GM19193 (cell line): ENCODE measurements at regions not wholly inside any gene's neighbourhood (a gene's known extent, or its start where the extent isn't known, plus 50 kb on each side); places are given as distances from the start of the nearest gene placed in this dataset.
A peak's percentile ranks its signal among the peaks of the same experiment; 100 is the strongest.

ENCODE experiments used
- POLR2A ChIP-seq: IDR thresholded peaks from 4 replicates; pipeline ENCODE4 v1.6.1; 2011; ENCODE audit not compliant: insufficient read depth, insufficient read length; ENCODE audit errors: extremely low read depth

DNA sequence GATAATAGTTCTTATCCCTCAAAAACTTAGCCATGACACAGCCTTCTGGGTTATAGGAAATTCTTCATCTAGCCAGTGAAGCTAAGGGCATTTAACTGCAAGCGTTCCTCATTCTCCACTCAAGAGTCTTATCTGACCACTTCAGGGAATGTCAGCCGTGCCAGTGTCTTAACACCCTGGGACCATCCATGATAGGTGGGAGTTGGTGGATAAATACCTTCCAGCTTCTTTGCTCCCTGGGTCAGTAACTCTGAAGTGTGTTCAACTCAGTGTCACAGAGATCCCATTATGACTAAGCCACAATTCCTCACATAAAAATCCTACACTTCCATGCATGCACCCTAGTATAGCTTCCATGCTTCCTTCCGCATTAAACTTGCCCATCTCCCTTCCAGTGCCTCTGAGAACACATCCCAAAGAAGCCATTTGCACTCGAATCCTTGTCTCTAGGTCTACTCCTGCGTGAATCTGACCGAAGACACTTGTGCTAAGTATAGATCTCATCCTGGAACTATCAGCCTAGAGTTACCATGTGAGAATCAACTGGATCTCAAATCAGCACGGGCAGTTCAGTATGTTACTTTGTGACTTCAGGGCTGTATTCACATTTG is 264.3 kb upstream of the MAF start:
- TF ChIP-seq POLR2A, result no peak

DNA sequence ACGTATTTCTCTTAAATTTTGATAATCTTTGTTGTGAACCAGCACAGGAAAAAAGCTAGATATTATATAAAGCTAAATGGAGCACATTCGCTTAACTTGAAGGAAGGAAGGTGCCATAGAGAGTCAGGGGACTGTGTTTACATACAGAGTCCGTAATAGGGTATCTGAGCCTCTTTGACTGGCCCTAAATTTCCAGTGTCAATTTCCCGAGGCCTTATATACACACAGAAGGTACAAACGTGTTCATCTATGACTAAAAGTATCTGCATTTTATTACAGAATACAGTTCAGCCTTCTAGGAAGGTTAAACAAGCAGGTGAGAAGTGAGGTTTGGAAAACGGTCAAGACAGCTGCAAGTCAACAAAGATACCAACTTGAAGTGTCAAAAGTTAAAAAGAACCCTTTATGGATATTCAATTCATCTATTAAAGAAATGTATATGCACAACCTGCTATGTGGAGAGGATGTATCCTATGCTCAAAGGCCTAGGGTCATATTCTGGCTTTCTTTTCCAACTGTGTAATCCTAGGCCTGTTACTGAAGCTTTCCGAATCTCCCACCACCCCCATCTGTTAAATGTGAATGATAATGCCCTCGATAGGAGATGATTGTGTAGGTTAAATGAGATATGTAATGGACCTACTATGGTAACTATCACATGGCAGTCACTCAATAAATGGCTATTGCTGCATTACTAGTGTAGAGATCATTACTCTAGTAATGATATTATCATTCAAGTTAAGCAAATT is 263.7 kb upstream of the MAF start:
- TF ChIP-seq POLR2A, result no peak

GRCh38 chr16:79863128-79864031 is 262.8 kb upstream of the MAF start:
- no peak for TF ChIP-seq POLR2A

DNA sequence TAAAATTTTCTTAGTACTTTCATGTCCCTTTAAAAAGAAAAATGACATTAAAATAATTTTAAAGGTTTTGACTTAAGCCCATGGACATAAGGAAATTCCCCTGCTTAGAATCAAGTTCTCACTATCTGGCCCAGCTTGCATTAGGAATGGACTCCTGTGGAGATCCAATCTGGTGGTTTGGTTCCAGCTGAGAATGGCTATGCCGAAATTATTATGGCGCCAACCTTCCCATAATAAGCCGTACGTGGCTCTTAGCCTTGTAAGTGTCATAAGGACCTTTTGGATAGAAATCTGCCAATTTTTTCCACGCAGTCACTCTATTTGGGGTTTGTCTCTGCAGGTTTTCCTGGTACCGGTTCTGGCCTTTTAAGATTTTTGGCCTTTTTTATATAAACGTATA is 262.1 kb upstream of the MAF start:
- no peak for TF ChIP-seq POLR2A

- no peak for TF ChIP-seq POLR2A
Observed at GRCh38 chr16:79856581-79856980, 256.0 kb upstream of the MAF start.

- TF ChIP-seq POLR2A, result no peak
Observed at GRCh38 chr16:79850348-79850747, 249.8 kb upstream of the MAF start.

DNA sequence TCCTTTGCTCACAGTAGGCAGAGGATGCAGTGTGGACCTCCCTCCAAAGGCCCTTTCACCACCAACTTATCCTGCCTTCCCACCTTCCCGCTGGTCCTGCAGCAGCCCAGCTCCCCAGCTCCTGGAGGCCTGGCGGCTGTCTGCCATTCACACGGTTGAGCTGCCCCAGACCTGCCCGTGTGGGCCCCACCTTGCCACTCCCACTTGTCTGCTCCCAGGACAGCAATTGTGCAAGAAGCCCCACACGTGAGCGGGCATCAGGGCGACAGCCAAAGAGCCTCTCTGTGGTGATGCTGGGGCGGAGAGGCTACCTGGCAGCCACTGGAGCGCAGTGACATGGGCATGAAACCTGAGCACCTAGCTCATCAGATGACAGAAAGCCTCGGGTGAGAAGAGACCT is 248.6 kb upstream of the MAF start:
- TF ChIP-seq POLR2A, result no peak

DNA sequence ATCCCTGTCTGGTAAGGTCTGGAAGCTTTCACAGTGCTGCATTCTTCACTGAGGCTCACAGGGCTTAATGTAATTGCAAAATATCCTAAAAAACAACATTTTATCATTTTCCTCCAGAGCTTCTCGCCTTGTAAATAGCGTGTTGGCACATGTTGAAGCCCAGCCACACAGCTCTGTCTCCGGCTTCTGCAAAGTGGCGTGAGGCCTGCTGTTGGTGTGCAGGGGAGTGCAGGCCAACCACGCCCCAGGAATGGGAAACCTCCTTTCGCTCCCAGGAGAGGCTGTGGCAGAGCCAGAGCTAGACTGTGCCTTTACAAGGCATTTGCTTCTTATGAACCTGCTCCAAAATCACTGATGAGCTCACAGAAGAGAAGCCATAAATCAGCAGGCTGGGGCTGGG is 248.2 kb upstream of the MAF start:
- no peak for TF ChIP-seq POLR2A

GRCh38 chr16:79847569-79847968 is 247.0 kb upstream of the MAF start:
- no peak for TF ChIP-seq POLR2A

DNA sequence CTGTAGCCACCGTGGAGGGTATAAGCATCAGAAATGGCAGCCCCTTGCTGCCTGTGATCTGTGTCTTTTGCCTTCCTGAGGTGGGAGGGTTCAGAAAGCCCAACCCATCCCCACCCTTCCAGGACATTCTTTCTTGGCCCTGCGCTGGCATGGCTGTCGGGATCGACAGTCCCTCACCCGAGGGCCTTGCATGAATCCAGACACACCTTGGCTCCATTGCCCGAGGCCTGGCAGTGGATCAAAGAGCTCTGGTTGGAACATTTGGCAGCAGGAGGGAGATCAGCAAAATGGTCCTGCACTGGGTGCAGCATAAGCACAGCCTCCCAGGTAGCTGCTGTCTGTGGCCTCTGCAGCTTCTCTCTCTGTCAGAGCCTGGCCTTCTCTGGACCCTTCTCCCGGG is 246.6 kb upstream of the MAF start:
- TF ChIP-seq POLR2A, result no peak

GRCh38 chr16:79845734-79846135 is 245.2 kb upstream of the MAF start:
- TF ChIP-seq POLR2A, result no peak

DNA sequence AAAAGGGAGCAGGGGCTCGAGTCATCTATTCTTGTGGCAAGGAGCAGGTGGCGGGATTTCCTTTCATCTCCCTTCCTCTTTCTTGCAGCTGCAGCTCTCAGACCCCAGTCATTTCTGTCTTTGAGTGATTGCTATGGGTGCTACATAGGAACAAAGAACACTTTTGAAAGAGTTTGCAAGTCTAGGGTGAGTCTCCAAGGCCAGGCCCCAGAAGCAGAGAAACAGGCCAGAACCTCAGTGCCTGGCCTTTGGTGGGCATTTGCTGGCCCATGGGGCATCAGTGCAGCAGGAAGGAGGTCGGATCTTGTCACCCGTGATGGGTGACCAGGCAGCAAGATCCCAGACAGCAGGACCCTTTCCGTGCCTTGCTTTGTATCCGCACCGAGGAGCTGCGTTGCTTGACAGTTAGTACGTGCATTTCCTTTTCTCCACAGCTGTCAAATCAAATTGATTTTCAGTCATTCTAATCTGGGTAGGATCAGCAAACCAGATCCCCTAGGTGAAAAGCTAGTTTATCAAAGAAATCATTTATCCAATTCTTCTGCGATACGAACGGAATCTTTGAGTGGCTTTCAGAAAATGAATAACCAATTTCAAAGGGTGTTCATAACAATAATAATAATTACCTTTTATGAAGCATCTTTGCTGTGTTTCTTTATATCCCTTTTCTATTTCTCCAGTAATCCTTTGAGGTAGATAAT is 244.6 kb upstream of the MAF start:
- peak; percentile 53 for TF ChIP-seq POLR2A

GRCh38 chr16:79844603-79845002 is 244.1 kb upstream of the MAF start:
- no peak for TF ChIP-seq POLR2A

GRCh38 chr16:79843631-79844043 is 243.1 kb upstream of the MAF start:
- no peak for TF ChIP-seq POLR2A

DNA sequence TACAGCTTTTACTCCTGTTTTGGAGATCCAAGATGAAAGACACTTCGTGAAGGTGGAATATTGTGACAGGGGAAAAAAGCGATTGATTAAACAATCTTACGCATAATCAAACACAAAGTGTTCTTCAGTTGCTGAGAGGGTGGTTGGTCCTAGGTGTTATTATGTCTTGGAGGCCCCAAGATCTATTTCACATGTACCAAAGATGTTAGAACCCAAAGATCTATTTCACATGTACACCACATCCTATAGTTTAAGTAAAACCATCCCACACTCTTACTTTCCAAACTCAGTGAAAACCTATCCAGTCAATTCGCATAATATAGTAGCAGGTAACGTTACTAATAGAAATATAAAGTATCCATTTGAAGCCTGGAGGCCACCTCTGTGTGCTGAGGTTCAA is 242.6 kb upstream of the MAF start:
- TF ChIP-seq POLR2A, result no peak

DNA sequence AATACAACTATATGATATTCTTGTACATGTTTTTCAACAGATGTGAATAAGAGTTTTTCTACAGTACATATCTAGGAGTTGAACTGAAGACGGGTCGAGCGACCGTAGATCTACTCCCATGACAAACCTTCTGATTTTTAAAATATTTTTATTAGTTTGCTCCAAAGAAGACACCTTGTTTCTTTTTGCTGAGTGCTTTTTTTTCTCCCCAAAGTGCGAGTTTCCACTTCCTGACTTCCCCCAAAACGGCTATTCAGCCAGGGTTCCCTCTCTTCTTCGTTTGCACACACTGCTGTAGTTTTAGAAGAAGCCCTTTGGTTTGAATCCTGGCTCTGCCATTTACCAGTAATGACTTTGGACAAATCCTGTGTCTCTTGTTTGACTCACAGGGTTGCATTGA is 241.7 kb upstream of the MAF start:
- no peak for TF ChIP-seq POLR2A
